Cardiac fibroblast (primary cell): ENCODE measurements at regions not wholly inside any gene's neighbourhood (a gene's known extent, or its start where the extent isn't known, plus 50 kb on each side); places are given as distances from the start of the nearest gene placed in this dataset.
A peak's percentile ranks its signal among the peaks of the same experiment; 100 is the strongest.
"Not testable (repeated sequence)": the region's sequence is repeated elsewhere in the genome, so short reads cannot be mapped to it uniquely, and the experiment has no call there.

Experiments
- DNase-seq, 2 donors: peaks; one replicate each; pipeline versions ENCODE4 v3.0.0 to v3.0.0-alpha.2; 2010; ENCODE audit warnings: low read depth in 2 of 2
- H3K4me3 ChIP-seq, 2 donors: replicated peaks in 1 of 2; 1 replicate in 1 of 2; 2 replicates in 1 of 2; pipeline ENCODE4 v1.5.1; 2011; ENCODE audit warnings: low read depth in 2 of 2, low read length in 2 of 2, mild to moderate bottlenecking in 2 of 2, moderate library complexity in 1 of 2
- CTCF ChIP-seq: IDR thresholded peaks from one replicate; pipeline ENCODE4 v1.5.1; 2011; ENCODE audit warnings: low read depth, mild to moderate bottlenecking, low read length, inconsistent platforms

- no peak for DNase-seq
- TF ChIP-seq CTCF = no peak
- H3K4me3 ChIP-seq = no peak overlapping the region
Measured at GRCh38 chr5:105865834-105866233, 1804.9 kb downstream of the EFNA5 start.

GRCh38 chr5:105859350-105859749, 1811.4 kb downstream of the EFNA5 start:
- DNase-seq, H3K4me3 ChIP-seq: not testable (repeated sequence)

- H3K4me3 ChIP-seq = no peak overlapping the region
- DNase-seq = peak in 1 of 2 donors; percentile 58
- no peak for TF ChIP-seq CTCF
Measured at GRCh38 chr5:105849701-105850100, 1821.0 kb downstream of the EFNA5 start.

GRCh38 chr5:105840800-105841199, 1829.9 kb downstream of the EFNA5 start:
- no peak for TF ChIP-seq CTCF
- DNase-seq = peak; percentile 6 to 23

GRCh38 chr5:105836887-105837286, 1833.8 kb downstream of the EFNA5 start:
- TF ChIP-seq CTCF = no peak
- no peak overlapping the region for H3K4me3 ChIP-seq
- DNase-seq = peak in 1 of 2 donors; percentile 11

More at GRCh38 chr5:105840800-105841199, 1829.9 kb downstream of the EFNA5 start:
- no peak overlapping the region for H3K4me3 ChIP-seq

- no peak for TF ChIP-seq CTCF
- peak; percentile 47 to 78 for DNase-seq
- no peak overlapping the region for H3K4me3 ChIP-seq
Measured at GRCh38 chr5:105836268-105836667, 1834.5 kb downstream of the EFNA5 start.

GRCh38 chr5:105828821-105829220, 1841.9 kb downstream of the EFNA5 start:
- DNase-seq = no peak
- TF ChIP-seq CTCF = no peak
- no peak overlapping the region for H3K4me3 ChIP-seq
